Uterus (tissue), 2 donors: ENCODE measurements at regions not wholly inside any gene's neighbourhood (a gene's known extent, or its start where the extent isn't known, plus 50 kb on each side); places are given as distances from the start of the nearest gene placed in this dataset.

ENCODE experiments used
- CTCF ChIP-seq, 4 experiments: fragments of 200-600 bp in 2 of 4; fragments of 450-650 bp in 2 of 4; sonication (generic) in 2 of 4; IDR thresholded peaks; one replicate each; pipeline ENCODE4 v1.5.1; 2016 to 2019; ENCODE audit warnings: antibody characterized with exemption in 4 of 4, mild to moderate bottlenecking in 2 of 4, moderate library complexity in 1 of 4
- POLR2A ChIP-seq, 2 donors: fragments of 450-650 bp; IDR thresholded peaks; one replicate each; pipeline ENCODE4 v1.6.1; 2016; ENCODE audit warnings: antibody characterized with exemption in 2 of 2, mild to moderate bottlenecking in 1 of 2, moderate library complexity in 1 of 2

GRCh38 chr11:110356762-110357671, 60.6 kb upstream of the RDX start:
- no peak for TF ChIP-seq CTCF (IDR thresholded peaks at IDR 0.05)
- TF ChIP-seq POLR2A (IDR thresholded peaks at IDR 0.05) = no peak
